ENCODE measurements at regions not wholly inside any gene's neighbourhood (a gene's known extent, or its start where the extent isn't known, plus 50 kb on each side); places are given as distances from the start of the nearest gene placed in this dataset.

GRCh38 chr16:86042393-86042792 is 143.4 kb downstream of the IRF8 start:
- no peak for TF ChIP-seq CTCF (optimal IDR thresholded peaks at IDR 0.05 in 1 of 3, IDR thresholded peaks at IDR 0.05 in 1 of 3, conservative IDR thresholded peaks at IDR 0.05 in 1 of 3; ENCODE audit: extremely low read depth in 1 of 3, insufficient read depth in 2 of 3, low read length in 3 of 3)
- no peak for TF ChIP-seq EZH2 (IDR thresholded peaks at IDR 0.05; ENCODE audit: low read length)

Measured in keratinocyte (primary cell).